ENCODE measurements at regions not wholly inside any gene's neighbourhood (a gene's known extent, or its start where the extent isn't known, plus 50 kb on each side); places are given as distances from the start of the nearest gene placed in this dataset.

DNA sequence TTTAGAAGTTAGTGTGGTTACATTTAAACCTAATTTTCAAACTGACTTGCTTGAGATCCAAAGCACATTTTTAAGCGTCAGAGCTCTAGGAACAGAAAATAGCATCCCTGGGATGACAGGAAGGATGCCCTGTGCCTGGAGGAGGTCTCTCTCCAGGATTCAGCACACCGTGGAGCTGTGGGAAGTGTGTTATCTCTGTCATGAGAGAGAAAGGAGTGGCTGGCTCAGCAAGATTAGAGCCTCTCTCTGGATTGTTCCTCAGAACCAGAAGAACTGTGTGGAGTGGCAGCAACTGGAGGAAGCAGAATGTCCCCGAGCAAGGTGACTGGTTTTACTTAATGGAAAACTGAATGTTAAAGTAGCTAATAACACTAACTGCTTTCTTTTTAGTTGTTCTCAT, 233.6 kb upstream of the TGFBR2 start:
- no peak for FAIRE-seq

DNA sequence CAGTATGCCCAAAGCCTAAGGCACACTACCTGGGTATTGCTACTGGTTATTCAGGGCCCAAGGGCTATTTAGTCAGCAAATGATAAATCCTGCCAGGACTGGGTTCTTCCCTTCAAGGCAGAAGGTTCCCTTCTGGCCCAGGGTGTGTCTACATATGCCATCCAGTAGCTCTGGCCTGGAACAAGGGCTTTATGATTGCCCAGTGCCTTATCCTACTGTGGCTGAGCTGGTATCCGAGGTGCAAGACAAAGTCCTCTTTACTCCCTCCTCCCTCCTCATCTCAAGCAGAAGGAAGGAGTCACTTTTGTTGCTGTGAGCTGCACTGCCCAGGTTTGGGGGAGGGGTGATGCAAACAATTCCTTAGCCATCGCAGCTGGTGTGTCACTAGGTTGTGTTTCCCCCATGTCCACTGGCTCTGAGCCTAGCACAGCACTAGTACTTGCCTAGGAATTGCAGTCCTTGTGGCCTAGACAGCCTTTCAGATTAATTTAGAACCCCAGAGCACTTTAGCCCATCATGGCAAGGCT, 221.8 kb upstream of the TGFBR2 start:
- no peak for FAIRE-seq

DNA sequence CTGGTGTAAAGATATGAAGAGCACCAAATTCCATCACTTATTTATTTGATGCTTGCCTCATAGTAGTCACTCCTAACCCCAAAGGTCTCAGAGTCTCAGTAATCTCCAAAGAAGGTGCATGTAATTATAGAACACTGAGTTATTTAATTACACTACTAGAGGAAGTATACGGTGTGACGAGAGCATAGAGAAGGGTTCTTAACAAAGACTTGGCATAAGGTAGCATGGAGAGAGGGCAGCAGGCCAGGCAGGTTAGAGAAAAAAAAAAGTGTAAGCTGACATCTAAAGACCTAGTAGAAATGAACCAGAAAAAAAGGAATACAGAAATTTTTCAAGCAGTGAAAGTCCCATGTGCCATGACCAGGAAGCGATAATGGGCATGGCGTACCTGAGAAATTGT, 213.3 kb upstream of the TGFBR2 start:
- no peak for FAIRE-seq

DNA sequence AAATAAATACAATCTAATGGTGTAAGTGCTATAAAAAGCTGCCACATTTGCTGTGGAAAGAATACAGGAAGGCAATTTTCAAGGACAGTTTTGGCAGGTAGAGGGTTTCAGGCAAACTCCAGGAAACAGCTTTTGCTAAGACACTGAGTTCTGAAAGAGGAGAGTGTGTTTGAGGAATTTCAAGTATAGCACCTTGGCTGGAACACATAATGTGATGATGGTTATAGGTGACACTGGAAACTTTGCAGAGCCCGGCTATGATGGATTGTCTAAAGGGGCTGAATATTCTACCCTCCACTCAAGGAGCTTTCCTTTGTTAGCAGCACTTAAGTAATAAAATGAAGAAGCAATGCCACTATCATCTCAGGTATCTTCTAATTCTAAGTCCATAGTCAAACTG, 209.4 kb upstream of the TGFBR2 start:
- FAIRE-seq, result no peak

DNA sequence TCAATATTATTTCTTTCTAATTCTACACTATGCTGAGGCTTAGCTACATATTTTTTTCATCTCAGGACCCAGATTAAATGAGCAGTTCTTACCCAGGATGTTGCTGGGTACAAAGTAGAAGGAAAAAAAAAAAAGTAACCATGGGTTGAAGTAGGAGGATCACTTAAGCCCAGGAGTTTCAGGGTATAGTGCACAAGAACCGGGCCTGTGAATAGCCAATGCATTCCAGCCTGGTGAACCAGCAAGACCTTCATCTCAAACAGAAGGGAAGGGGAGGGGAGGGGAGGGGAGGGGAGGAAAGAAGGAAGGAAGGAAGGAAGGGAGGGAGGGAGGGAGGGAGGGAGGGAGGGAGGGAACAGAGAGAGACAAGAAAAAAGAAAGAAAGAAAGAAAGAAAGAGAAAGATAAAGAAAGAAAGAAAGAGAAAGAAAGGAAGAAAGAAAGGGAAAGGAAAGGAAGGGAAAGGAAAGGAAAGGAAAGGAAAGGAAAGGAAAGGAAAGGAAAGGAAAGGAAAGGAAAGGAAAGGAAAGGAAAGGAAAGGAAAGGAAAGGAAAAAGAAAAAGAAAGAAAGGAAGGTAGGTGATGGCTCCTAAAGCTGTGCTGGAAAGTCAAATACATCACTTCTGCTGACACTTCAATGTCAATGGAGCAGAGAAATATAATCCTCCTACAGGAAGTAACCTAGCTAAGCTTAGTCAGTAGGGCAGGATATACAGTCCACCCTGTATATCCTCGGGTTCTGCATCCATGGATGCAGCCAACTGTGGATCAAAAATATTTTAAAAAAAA, 206.8 kb upstream of the TGFBR2 start:
- no peak for FAIRE-seq

DNA sequence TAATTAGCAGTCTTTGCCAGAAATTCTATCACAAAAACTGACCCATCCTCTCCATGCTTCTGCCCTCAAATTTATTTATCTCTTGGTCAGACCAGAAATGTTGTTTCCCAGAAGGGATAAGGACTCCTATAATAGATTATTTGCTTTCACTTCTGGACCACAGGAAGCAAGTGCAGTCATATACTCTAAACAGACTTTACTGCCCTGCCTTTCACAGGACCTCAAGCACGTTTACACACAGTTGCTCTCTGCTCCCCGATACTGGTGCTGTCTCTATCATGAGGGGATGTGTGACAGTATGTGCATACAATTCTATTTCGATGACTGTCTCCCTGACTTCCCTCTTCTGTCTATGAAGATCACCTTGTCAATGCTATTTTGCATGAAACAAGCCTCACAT, 205.5 kb upstream of the TGFBR2 start:
- FAIRE-seq, result no peak

DNA sequence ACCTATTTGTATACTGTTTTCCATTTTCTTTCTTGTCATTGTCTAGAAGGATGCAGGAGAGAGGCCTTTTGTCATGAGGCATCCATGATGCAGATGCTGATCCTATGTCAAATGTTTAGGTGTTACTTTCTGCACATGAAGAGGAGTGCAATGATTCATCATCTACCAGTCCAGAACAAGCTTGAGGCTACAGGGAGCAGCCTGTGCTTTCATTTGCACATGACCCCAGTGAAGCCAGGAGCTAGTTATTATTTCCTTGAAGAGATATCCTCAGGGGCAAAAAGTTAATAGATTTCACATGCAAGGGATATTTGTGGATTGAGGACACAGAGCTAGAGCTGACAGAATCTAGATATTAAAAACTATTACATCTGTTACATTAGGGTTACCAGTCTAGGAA, 204.4 kb upstream of the TGFBR2 start:
- FAIRE-seq, result no peak

DNA sequence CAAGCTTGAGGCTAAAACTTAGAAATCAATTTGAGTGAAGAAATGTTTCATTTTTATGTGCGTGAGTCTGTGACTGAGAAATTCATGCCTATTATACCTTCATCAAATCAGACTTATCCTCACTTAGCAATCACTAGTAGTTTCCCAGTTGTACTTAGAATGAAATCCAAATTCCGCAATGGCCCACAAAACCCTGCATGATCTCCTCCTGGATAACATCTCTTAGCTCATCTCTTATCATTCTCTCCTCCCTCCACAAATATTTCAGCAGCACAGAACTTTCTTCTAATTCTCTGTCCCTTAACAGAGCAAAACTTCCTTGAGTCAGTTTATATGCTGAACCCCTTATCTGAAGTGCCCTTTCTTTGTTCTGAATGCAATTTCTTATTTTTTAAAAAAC, 198.8 kb upstream of the TGFBR2 start:
- FAIRE-seq, result no peak

DNA sequence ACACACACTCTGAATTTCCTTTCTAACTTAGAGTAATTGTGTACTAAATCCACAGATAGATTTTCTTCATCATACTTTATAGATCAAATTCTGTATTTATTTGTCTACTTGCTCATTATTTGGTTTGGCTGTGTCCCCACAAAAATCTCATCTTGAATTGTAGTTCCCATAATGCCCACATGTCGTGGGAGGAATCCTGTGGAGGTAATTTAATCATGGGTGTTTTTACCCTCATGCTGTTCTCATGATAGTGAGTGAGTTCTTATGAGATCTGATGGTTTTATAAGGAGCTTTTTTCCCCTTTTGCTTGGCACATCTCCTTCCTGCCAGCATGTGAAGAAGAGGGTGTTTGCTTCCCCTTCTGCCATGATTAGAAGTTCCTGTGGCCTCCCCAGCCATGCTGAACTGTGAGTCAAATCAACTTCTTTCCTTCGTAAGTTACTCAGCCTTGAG, 198.3 kb upstream of the TGFBR2 start:
- no peak for FAIRE-seq

DNA sequence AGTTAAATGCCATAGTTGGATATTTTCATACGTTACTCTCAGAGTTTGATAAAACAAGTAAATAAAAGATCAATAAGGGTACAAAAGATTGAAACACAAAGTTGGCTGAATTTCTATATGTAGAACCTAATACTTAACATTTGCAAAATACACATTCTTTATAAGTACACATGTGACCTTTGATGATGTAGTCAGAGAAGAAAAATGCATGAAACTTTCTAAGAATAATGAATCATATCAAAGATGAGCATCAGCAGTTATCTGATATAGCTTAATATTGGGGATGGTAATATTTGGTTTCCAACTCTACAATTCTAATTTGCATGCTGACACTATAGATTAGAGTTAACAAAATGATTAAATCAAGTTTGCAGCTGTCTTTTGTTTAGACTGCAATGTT, 188.0 kb upstream of the TGFBR2 start:
- FAIRE-seq, result no peak

DNA sequence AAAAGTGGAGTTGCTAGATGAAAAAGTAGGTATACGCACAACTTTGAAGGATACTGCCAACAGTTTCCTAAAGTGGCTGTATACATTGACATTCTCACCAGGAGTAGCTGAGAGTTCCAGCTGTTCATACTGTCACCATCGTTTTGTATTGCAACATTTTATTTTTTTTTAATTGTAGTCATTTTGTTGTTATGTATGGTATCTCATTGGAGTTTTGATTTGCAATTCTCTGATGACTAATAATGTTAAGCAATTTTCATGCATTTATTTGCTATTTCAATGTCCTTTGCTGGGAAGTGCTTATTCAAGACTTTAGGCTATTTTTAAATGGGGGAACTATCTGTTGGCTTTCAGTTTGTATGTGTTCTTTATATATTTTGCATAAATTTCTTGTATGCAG, 185.1 kb upstream of the TGFBR2 start:
- FAIRE-seq, result no peak

DNA sequence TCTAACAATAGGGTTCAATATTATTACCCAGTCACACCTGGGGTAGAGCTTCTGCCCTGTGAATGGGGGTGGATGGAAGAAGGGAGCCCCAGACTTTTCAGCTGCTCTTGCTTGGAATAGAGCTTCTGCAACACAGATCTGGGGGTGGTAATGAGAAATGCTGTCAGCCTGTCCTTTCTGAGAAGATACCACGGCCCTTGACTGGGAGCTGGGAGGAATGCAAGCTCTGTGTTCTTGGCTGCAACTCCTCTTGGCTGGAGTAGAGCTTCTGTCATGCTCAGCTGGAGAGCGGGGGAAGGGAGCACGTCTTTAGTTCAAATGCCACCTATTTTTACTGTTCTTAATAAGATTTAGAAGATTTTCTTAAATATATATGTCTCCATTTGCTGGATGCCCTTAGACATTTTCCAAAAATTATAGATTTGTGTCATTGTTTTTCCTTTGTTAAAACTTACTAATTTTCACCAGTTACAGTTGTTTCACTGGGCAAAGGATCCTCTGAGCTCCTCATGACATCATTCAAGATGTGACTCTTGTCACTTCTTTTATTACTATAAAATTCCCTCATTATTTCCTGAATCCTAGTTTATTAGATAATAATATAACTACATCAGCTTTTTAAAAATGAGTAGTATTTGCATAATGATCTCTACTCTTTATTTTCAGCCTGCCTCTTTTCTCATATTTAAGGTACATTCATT, 180.0 kb upstream of the TGFBR2 start:
- FAIRE-seq, result no peak

DNA sequence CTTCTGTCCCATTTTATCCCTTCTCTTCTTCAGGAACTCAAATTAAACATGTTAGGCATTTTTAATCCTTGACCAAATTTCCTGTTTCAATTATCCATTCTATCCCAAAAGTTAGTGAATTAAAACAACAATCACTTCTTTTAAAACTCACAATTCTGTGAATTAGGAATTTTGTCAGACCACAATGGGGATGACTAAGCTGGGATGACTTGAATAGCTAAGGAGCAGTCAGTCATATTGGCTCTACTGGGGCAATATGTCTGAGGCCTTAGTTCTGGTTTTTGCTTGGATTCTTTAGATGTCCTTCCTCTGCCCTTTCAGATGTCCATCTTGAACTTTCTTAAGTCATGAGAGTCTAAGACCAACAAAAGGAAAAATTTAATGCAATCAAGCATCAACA, 178.2 kb upstream of the TGFBR2 start:
- no peak for FAIRE-seq

DNA sequence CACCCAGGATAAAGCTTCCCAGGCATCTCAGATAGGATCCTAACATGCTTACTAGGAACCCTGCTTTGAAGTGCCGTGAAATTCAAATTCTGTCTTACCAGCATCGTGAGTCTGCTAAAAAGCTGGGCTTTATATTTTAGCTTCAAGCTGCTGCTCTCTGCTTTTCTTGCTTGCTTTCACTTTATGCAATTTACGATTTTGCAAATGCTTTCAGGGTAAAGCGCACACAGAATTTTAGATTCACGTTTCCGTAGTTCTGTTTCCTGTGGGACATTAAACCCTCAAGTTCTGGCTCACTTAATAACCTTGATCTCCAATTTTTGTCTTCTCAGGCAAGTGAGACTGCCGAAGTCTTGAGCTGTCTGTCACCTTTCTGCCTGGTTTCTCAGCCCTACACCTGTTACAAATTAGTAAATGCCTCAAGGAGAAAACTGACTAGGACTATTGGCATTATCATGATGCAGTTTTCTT, 170.5 kb upstream of the TGFBR2 start:
- no peak for FAIRE-seq

DNA sequence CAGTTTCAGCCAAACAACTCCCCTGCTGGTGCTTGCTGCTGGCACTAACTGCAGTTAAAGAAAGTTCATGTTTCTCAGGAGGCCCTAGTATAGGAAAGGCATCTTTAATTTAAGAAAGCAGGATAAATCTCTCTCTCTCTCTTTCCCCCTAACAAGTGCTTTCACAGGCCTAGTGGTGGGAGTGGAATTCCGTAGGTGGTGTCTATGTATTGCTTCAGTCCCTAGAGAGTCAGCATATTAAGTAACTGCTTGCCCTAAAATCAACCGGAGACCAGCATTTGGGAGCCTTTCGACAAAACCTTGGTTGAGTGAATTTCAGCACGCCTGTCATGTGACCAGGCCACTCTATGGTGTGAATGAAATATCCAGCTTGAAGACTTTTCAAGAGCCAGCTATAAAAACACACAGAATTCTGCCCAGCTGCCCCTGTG, 169.2 kb upstream of the TGFBR2 start:
- FAIRE-seq, result no peak

DNA sequence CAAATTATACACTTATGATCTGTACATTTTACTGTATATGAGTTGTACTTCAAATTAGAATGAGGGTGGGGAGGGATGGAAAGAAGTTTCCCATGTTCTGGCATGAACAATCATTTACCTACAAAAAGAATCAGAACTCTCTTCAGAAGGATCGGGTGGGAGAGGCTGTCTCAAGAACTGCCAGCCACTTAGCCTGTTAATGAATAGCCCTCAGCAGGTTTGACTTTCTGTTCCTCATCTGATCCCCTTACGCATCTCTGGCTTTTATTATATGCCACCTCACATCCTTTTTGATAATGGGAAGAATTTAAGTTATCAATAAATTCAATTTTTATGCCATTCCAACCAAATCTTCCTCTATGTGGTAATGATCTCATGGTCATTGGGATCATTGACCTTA, 168.3 kb upstream of the TGFBR2 start:
- FAIRE-seq, result no peak

DNA sequence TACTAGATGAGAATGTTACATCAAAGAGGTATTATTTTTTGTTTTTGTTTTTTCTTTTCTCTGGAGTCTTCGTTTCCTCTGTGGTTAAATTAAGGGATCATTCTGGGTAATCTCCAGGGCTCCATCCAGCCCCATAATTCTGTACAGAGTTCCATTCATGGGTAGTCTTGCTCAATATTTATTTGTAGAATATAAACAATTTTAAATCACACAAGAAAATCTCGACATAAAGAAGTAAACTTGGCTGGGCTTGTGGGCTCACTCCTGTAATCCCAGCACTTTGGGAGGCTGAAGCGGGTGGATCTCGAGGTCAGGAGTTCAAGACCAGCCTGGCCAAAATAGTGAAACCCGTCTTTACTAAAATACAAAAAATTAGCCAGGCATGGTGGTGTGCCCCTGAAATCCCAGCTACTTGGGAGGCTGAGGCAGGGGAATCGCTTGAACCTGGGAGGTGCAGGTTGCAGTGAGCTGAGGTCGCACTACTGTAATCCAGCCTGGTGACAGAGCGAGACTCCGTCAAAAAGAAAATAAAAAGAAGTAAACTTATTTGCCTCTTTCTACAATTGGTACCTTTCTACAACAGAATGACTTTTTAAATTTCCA, 166.8 kb upstream of the TGFBR2 start:
- no peak for FAIRE-seq

DNA sequence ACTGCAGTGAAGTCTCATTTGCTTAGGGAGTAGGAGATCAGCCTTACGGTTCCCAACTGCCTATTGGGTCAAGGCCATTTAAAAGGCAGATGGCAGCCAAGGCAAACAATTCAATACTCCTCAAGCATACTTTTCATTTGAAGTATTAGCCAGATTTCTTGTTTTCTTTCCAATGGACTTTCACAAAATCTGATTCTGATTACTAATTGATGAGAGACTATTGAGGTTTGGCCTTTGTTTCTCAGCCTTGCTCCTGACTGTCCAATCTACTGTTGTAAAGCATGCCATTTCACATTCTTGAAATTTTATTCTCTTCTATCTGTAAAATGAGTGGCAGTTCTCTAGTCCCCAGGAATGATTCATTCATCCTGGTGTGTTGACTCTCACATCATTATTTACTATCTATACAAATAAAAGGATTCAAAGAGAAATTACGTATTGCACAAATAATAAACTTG, 166.2 kb upstream of the TGFBR2 start:
- FAIRE-seq, result no peak

DNA sequence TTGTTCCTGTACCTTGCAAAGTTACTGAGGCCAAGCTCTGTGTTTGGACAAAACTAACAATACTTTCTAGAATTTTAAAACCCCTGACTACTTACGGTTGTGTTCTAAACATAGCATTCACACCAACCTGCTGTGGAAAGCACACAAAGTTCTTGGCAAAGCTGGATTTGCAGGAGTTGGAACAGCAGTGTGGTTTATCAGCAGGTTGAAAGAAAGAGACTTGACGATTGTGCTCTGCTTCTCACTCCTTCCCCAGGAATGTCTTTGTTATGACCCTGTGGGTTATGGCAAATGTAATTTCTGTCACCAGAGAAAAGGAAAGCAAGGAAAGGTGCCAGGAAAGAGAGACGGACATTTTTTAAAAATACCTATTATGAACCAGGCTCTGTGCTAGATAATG, 165.5 kb upstream of the TGFBR2 start:
- FAIRE-seq, result no peak

DNA sequence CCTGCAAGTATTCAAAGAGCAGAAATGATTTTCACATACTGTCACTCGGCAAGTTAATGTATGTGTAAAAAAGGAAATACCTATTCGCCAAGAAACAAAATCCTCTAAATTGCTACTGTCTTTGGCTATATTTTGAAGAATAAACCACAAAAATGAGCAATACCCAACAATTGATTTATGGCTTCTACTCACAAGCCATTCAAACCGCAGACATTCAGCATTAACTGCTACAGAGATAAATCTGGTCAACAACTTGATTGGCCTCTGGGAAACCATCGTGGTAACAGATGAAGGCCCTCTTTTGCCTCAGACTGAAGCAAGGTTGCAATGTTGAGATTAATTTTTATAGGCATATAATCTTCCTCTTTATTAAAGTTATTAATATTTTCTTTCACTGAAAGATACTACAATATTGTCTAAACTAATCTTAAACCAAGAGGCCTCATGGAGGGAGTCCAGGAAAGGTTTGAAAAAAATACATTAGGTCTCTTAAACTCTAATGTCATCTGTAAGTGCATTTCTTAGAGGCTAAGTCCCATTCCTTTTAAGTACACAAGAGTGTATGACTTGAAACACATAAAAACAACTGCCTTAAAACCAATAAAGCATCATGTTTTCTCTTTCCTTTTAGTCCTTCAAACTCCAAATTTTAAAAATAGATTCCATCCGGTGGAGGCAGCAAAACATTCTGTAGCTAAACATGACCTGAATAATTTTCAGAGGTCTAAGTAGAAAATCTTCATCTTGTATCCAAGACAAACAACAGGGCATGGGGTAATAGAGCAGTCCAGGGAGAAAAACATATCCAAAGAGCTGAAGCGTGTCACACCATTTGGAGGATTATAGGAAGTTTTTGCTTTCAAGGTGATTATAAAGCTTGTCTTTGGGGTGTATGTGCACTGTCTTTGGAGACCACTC, 162.4 kb upstream of the TGFBR2 start:
- FAIRE-seq, result no peak

DNA sequence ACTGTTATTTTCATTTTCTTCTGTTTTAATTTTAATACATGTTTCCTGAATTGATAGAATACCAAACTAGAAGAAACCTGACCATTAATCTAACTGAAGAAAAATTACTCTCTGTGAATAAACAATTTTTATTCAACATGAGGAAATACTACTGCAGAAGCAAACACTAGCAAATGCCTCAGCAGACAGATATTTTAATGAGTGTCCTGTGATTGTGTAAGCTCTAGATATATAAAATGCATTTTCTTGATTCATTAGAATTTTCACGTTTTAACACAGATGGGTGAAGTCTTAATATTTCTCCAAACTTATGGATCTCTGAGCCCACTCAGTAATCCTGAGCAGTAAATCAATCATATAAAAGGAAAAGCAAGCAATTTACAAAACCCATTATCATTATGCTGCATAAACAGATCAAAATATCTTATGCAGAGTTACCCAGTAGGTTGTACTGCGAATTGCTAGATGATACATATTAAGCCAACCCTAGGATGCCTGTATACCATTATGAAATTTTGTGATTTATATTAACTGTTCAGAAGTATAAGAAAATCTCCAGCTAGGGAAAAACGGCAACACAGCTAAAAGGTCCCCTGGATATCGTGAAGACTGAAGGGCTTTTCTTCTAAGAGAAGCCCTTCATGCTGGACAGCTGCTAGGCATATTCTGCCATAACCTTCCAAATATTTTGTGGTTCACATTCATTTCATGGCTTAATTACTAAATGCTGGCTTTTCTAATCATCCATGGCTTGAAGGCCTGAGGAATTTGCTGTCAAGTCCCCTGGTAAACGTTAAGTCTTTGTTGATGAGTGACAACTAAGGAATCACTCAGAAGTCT, 157.7 kb upstream of the TGFBR2 start:
- no peak for FAIRE-seq

DNA sequence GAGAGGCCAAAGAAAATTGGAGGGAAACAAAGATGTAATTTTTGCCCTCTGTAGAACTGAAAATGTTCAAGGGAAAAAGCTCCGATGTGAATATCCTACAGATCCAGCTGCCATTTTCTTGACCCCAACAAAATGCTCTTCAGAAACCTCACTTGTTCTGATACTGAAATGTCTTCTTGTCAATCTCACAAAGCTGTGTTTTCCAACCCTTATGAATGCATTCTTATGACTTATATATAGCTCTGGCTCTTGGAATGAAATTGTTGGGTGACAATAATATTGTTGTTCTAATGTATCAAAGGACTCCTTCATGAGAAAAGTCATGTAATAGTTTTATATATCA, 157.1 kb upstream of the TGFBR2 start:
- FAIRE-seq, result no peak

Data from endometrium (tissue), 2 donors.